Activated naive CD8-positive, alpha-beta T cell treated with anti-CD3 and anti-CD28 coated beads, Interleukin-2, amount 10 ng/mL, durations not matched to agents 7 days and 5 days (primary cell): ENCODE measurements at regions not wholly inside any gene's neighbourhood (a gene's known extent, or its start where the extent isn't known, plus 50 kb on each side); places are given as distances from the start of the nearest gene placed in this dataset.
"Not testable (repeated sequence)": the region's sequence is repeated elsewhere in the genome, so short reads cannot be mapped to it uniquely, and the experiment has no call there.

ENCODE experiments used
- ATAC-seq: fragments of 150-1000 bp; cut with Tn5 transposase; one replicate; pipeline ENCODE4 v1.10.0; 2021; ENCODE audit warnings: low read depth, moderate library complexity
- POLR2A ChIA-PET: fragments of 350-600 bp; sonication (Branson Sonifier 250); formaldehyde crosslinking; loops from one replicate; lab custom pipeline; 2021; ENCODE audit warnings: antibody characterized with exemption; lab: Charles Lee
- DNase-seq: peaks from one replicate; pipeline ENCODE4 v3.0.0; 2021
- H3K27ac Mint-ChIP-seq: one replicate; pipeline ENCODE4 v1.8.0; 2022; ENCODE audit warnings: mild to moderate bottlenecking, mixed read lengths
- H3K27me3 Mint-ChIP-seq: one replicate; pipeline ENCODE4 v1.8.0; 2022; ENCODE audit warnings: mild to moderate bottlenecking, moderate library complexity, mixed read lengths
- H3K36me3 Mint-ChIP-seq: one replicate; pipeline ENCODE4 v1.8.0; 2021; ENCODE audit warnings: mild to moderate bottlenecking, mixed read lengths
- H3K4me1 Mint-ChIP-seq: one replicate; pipeline ENCODE4 v1.8.0; 2021; ENCODE audit warnings: mixed read lengths
- H3K4me3 Mint-ChIP-seq: one replicate; pipeline ENCODE4 v1.8.0; 2022; ENCODE audit warnings: mild to moderate bottlenecking, moderate library complexity, mixed read lengths
- H3K9me3 Mint-ChIP-seq: one replicate; pipeline ENCODE4 v1.8.0; 2021; ENCODE audit warnings: mixed read lengths

DNA sequence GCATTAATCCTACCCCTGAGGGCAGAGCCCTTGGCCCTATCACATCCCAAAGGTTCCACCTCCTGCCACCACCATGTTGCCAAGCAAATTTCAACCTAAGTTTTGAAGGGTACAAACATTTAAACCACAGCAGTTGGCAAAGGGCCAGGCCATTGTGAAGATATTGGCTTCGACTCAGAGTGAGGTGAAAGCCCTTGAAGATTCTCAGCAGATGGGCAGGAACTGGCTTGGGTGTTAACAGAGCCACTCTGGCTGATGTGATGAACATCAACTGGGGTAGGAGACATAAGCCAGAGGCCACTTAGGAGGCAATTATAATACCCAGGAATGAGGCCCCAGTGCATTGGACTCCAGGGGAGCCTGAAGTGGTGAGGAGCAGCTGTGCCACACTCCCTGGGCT lies 207.7 kb upstream of the KAZN start:
- POLR2A ChIA-PET: no interaction called here
- no peak for ATAC-seq

DNA sequence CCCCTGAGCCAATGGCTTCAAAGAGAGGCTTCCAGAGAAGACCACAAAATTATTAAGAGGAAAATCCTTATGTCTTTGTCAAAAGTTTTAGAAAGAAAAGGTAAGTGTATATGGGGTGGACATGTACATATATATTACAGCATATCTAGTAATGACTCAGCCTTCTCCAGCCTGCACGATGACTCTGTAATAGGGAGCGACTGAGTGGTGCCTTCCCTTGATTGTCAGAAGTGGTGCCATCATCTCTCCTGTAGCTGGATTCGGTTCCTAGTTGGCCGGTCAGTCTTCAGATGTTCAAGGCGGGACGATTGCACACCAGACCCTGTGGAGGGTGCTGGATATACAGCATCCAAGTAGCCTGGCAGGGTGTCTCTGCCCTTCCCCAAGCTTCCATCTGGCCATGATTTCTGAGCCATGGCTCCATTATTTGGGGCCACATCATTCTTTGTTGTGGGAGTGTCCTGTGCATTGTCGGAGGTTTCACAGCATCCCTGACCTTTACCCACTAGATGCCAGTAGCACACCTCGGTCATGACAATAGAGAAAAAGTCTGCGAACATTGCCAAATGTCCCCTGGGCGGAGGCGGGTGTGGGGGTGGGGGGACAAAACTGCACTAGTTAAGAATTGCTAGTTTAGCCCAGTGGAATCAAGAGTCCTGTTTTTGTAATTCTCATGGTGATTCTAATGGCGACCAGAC lies 206.2 kb upstream of the KAZN start:
- Mint-ChIP-seq H3K4me1 (no peaks in the 10 kb centered on the region), H3K9me3 (peaks cover 3% of the 10 kb centered on the region), H3K27ac (no peak overlapping the region), H3K36me3 (no peaks in the 10 kb centered on the region), H3K4me3 (no peak overlapping the region), H3K27me3 (peaks cover 2% of the 10 kb centered on the region)
- POLR2A ChIA-PET: no interaction called here
- no peak for DNase-seq
- no peak for ATAC-seq

More for the DNA sequence above, 207.7 kb upstream of the KAZN start:
- peaks cover 3% of the 10 kb centered on the region for H3K9me3 Mint-ChIP-seq
- no peaks in the 10 kb centered on the region for H3K4me1 Mint-ChIP-seq
- H3K36me3 Mint-ChIP-seq: no peaks in the 10 kb centered on the region
- H3K27me3 Mint-ChIP-seq: peaks cover 2% of the 10 kb centered on the region
- no peak overlapping the region for H3K27ac Mint-ChIP-seq
- no peak for DNase-seq
- H3K4me3 Mint-ChIP-seq: no peak overlapping the region

DNA sequence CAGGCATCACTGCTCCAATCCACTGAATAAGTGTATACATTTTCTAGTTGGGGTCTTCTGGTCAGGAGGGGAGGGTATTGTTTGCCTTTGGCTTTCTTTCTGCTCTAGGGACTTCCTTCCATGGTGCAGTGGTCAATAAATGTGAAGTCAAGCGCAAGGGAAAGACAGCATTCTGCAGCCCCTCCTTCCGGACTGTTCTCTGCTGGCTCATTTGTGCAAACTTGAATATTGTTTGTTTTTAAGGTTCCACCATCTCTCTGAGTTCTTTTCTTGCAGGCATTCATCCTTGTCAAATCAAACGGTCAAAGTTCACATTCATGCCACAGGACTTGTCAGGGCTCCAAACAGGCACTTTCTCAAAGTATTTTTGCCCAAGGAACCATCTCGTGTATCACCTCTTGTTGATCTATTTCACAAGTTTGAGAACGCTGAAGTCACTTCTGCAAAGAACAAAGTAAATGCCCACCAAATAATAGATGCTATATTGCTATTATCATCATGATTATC lies 205.6 kb upstream of the KAZN start:
- Mint-ChIP-seq H3K36me3 (no peaks in the 10 kb centered on the region), H3K27ac (no peak overlapping the region), H3K4me3 (no peak overlapping the region), H3K27me3 (peaks cover 2% of the 10 kb centered on the region), H3K4me1 (no peaks in the 10 kb centered on the region), H3K9me3 (peaks cover 3% of the 10 kb centered on the region)
- DNase-seq (no peak), ATAC-seq (no peak)
- POLR2A ChIA-PET: no interaction called here

DNA sequence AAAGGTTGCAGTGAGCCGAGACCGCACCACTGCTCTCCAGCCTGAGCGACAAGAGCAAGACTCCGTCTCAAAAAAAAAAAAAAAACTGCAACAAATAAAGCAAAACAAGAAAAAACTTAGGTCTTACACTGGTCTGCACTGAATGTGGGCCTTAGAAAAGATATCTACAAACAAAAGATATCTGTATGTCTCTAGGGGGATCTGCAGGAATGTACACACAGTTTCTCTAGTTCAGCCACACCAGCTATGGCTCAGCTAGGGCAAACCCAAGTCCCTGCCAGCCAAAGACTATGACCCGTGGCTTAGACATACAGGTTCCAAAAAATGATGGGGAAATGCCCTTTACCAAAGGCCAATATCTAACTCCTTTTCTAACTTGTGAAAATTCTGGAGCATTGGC lies 202.4 kb upstream of the KAZN start:
- Mint-ChIP-seq H3K27ac (no peak overlapping the region), H3K36me3 (no peaks in the 10 kb centered on the region), H3K4me3 (no peak overlapping the region), H3K27me3 (peaks cover 2% of the 10 kb centered on the region), H3K9me3 (no peaks in the 10 kb centered on the region), H3K4me1 (no peaks in the 10 kb centered on the region)
- POLR2A ChIA-PET: no interaction called here
- no peak for ATAC-seq
- no peak for DNase-seq

DNA sequence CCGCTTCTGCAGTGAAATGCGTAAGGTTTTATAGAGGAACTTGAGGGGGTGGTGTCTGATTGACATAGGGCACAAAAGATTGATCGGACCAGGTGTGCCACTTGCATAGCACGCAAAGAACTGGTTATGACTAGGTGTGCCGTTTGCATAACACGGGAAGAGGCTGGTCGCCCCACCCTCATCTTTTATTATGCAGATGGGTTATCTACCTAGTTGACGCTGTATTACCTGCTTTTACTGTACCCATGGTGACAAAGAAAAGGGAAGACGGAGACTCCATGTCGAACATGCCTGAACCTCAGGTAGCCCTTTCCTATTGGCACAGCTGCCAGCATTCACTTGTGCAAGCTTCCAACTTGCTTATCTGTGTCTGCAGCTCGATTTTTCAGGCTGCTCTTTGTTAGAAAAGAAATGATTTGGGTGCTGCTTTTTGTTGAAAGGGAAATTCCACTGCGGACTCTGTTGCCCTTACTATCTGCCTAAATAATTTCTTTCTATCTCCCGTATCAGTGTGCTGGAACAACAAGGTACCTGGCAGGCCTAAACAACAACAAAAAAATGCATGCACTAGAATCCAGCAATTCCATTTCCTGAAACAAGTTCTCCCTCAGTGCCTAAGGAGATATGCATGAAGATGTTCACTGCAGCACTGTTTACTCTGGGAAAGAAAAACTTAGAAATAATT lies 194.4 kb upstream of the KAZN start:
- H3K27ac Mint-ChIP-seq: no peak overlapping the region
- H3K4me3 Mint-ChIP-seq: no peak overlapping the region
- ATAC-seq (no peak), DNase-seq (no peak)
- H3K27me3 Mint-ChIP-seq: peaks cover 2% of the 10 kb centered on the region
- no peaks in the 10 kb centered on the region for H3K9me3 Mint-ChIP-seq
- no peaks in the 10 kb centered on the region for H3K36me3 Mint-ChIP-seq
- POLR2A ChIA-PET: no interaction called here
- H3K4me1 Mint-ChIP-seq: no peaks in the 10 kb centered on the region

DNA sequence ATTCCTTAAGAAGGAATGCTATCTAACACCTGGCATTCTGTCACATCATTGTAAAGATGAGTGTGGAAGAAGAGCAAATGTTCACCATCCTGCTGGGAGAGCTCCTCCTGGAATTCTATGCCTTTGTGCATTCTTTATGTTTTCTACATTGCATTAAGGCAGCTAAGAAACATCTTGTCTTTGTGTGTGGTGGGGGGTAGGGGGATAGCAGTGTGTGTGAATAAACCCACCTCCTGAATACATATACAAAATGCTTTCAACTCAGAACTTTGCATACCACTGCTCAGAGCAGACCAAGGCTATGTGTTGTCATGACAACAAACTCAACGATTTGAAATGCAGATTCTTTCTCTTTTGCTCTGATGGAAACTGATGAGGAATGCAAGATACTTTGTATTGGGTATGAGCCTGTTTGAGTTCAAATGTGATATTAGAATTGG lies 193.6 kb upstream of the KAZN start:
- POLR2A ChIA-PET: no interaction called here
- peaks cover 2% of the 10 kb centered on the region for H3K27me3 Mint-ChIP-seq
- H3K27ac Mint-ChIP-seq: no peak overlapping the region
- ATAC-seq (no peak), DNase-seq (no peak)
- H3K4me3 Mint-ChIP-seq: no peak overlapping the region
- no peaks in the 10 kb centered on the region for H3K36me3 Mint-ChIP-seq
- H3K4me1 Mint-ChIP-seq: no peaks in the 10 kb centered on the region
- no peaks in the 10 kb centered on the region for H3K9me3 Mint-ChIP-seq

DNA sequence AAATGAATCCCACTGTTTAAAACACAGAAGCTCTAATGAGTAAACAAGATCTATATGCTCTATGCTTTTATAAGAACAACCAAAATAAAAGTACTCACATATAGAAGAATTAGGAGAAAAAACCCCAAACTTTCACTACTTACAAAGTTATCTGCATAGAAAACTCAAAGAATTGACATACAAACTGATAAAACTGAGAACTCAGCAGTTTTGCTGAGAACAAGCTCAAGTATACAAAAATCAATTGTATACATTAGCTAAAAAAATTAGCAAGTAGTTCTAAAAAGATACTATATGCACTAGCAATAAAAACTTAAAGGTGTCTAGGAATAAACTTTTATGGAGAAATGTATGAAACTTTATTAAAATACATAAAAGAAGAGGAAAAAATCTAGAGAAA lies 186.2 kb upstream of the KAZN start:
- DNase-seq (no peak), ATAC-seq (no peak)
- Mint-ChIP-seq H3K27me3 (peaks cover 7% of the 10 kb centered on the region), H3K4me3 (no peak overlapping the region), H3K4me1 (no peaks in the 10 kb centered on the region), H3K9me3 (no peaks in the 10 kb centered on the region), H3K27ac (no peak overlapping the region), H3K36me3 (no peaks in the 10 kb centered on the region)
- POLR2A ChIA-PET: no interaction called here

DNA sequence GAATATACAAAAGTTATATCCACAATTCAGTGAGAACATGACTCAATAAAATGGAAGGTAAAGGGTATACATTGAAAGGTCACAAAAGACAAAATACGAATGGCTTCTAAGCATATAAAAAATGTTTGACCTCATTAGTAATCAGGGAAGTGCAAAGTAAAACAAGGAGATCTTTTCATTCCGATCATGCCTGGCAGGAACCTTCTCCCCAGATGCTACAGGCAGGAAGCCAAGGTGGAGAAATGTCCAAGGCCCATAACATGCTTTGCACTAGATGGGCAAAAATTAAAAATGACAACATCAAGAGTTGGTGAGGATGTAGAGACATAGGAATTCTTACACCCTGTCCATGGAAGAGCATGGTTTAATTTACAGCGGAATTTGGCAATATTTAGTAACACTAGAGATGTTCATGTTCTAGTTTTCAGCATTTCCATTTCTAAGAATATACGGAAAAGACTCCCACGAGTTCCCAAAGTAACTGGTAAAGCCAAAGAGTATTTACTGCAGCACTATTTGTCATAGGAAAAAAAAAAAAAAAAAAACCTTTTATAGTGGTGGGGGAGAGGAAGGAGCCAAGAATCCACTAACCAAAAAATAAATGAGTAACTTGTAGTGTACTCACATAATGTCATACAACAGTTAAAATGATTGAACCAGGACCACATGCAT lies 184.5 kb upstream of the KAZN start:
- POLR2A ChIA-PET: no interaction called here
- Mint-ChIP-seq H3K27me3 (peaks cover 7% of the 10 kb centered on the region), H3K9me3 (no peaks in the 10 kb centered on the region), H3K27ac (no peak overlapping the region), H3K4me1 (no peaks in the 10 kb centered on the region), H3K36me3 (no peaks in the 10 kb centered on the region), H3K4me3 (no peak overlapping the region)
- ATAC-seq (no peak), DNase-seq (no peak)

DNA sequence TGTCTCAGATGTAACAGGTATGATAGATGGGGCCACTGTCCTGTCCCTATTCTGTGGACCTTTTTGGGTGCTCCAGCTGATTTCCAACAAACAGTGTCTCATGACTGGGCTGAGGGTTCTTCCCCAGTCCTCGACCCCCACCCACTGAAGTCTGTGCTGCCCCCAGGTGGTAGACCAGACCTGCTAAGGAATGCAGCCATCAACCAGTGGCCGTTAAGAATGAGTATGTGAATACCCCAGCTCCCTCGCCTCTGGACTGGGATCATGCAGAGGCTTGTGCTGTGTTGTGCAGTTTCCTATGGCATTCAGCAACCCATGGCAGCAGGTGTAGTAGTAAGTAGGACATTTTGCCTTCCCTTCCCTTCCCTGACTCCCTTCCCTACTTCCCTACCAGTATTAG lies 183.1 kb upstream of the KAZN start:
- no peak overlapping the region for H3K27ac Mint-ChIP-seq
- ATAC-seq (no peak), DNase-seq (no peak)
- POLR2A ChIA-PET: no interaction called here
- peaks cover 6% of the 10 kb centered on the region for H3K27me3 Mint-ChIP-seq
- no peaks in the 10 kb centered on the region for H3K36me3 Mint-ChIP-seq
- H3K9me3 Mint-ChIP-seq: no peaks in the 10 kb centered on the region
- no peak overlapping the region for H3K4me3 Mint-ChIP-seq
- H3K4me1 Mint-ChIP-seq: no peaks in the 10 kb centered on the region

DNA sequence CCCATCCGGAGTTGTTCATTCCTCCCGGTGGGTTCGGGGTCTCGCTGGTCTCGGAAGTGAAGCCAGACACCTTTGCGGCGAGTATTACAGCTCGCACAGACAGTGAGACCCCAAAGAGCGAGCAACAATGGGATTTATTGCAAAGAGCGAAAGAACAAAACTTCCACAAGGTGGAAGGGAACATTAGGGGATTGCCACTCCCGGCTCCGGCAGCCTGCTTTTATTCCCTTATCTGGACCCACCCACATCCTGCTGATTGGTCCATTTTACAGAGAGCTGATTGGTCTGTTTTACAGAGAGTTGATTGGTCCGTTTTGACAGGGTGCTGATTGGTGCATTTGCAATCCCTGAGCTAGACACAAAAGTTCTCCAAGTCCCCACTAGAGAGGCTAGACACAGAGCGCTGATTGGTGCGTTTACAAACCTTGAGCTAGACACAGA lies 178.7 kb upstream of the KAZN start:
- DNase-seq, H3K9me3 Mint-ChIP-seq, H3K4me1 Mint-ChIP-seq, H3K4me3 Mint-ChIP-seq, ATAC-seq, POLR2A ChIA-PET, H3K27ac Mint-ChIP-seq, H3K27me3 Mint-ChIP-seq, H3K36me3 Mint-ChIP-seq: not testable (repeated sequence)

DNA sequence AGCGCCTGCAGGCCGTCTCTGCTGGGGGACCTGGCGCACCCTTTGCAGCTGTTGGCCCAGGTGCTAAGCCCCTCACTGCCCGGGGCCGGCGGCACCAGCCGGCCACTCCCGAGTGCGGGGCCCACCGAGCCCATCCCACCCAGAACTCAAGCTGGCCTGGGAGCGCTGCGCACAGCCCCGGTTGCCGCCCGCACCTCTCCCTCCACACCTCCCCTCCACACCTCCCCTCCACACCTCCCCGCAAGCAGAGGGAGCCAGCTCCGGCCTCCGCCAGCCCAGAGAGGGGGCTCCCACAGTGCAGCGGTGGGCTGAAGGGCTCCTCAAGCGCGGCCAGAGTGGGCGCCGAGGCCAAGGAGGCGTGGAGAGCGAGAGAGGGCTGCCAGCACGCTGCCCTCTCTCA lies 177.8 kb upstream of the KAZN start:
- POLR2A ChIA-PET: no interaction called here
- Mint-ChIP-seq H3K36me3 (no peaks in the 10 kb centered on the region), H3K4me3 (no peak overlapping the region), H3K27ac (no peak overlapping the region), H3K27me3 (peaks cover 2% of the 10 kb centered on the region), H3K9me3 (no peaks in the 10 kb centered on the region), H3K4me1 (no peaks in the 10 kb centered on the region)
- DNase-seq (no peak), ATAC-seq (no peak)

DNA sequence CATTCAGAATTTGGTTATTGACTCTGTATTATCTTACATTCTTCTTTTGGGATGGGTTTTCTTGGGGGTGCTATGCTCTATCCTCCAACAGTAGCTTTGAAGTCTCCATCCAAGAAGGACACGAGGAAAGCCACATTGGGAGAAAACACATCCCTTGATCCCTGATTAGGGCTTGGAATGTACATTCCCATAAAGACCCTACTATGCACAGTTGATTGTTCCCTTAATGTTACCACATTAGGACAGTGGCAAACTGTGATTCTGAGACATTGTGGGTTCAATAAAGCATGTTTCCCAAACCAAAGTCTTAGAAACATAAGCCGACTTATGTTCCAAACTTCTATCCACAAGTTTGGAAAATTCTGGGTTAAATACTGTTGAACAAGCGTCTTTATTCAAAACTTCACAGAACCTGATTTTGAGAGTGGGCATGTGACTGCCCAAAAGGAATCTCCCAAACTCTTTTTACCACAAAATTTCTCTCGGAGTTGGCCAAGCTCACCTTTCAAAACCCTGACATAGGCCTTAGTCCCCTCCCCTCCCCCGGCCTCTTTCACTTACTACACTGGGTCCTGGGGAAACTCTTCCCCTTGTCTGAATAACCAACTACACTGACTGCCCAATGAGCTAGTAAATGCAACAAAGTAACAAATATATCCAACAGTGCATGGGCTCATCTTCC lies 177.0 kb upstream of the KAZN start:
- H3K27ac Mint-ChIP-seq: no peak overlapping the region
- DNase-seq (no peak), ATAC-seq (no peak)
- peaks cover 2% of the 10 kb centered on the region for H3K27me3 Mint-ChIP-seq
- H3K36me3 Mint-ChIP-seq: no peaks in the 10 kb centered on the region
- H3K4me1 Mint-ChIP-seq: no peaks in the 10 kb centered on the region
- POLR2A ChIA-PET: no interaction called here
- no peak overlapping the region for H3K4me3 Mint-ChIP-seq
- H3K9me3 Mint-ChIP-seq: no peaks in the 10 kb centered on the region

DNA sequence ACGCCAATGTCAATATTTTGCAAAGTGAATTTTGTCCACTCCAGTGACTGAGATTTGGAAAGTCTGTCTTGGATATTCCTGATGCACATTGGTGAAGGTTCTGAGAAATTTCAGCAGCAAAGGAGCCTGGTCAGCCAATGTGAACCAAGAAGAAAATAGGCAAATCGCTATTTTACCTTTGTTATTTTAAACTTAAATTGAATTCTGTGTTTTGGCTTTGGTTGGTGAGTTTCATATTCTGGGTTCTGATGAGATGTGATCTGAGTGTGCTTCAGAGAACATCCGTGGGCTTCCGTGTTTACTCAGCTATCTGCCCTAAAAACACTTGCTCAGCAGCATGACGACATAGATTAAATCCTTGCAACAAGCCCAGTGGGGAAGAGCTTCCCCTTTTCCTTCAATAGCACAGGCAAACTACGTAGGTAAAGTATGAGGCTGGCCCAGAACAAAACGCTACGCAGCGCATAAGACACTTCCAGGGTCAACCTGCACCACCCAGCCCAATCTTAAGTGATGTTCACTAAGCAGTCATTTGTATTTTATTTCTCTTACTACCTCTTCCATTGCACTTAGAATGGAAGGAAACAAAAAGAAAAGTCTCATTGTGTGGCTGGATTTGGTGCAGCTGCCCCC lies 176.4 kb upstream of the KAZN start:
- Mint-ChIP-seq H3K36me3 (no peaks in the 10 kb centered on the region), H3K27ac (no peak overlapping the region), H3K9me3 (no peaks in the 10 kb centered on the region), H3K4me3 (no peak overlapping the region), H3K27me3 (no peaks in the 10 kb centered on the region), H3K4me1 (no peaks in the 10 kb centered on the region)
- POLR2A ChIA-PET: no interaction called here
- ATAC-seq (no peak), DNase-seq (no peak)
